Karpas-422 (cell line): ENCODE measurements at regions not wholly inside any gene's neighbourhood (a gene's known extent, or its start where the extent isn't known, plus 50 kb on each side); places are given as distances from the start of the nearest gene placed in this dataset.
"Not testable (repeated sequence)": the region's sequence is repeated elsewhere in the genome, so short reads cannot be mapped to it uniquely, and the experiment has no call there.

Experiments used
- DNase-seq: peaks from one replicate; pipeline ENCODE4 v3.0.0-alpha.2; 2015
- H2AFZ ChIP-seq: fragments of 200-600 bp; sonication (generic); 2 replicates; pipeline ENCODE4 v1.6.1; 2014; ENCODE audit warnings: antibody characterized with exemption, low read length, mixed read lengths
- H3K27ac ChIP-seq: fragments of 200-600 bp; sonication (generic); 2 replicates; pipeline ENCODE4 v1.5.1; 2014; ENCODE audit warnings: mild to moderate bottlenecking, low read length, moderate library complexity
- H3K27me3 ChIP-seq: fragments of 200-600 bp; sonication (generic); 2 replicates; pipeline ENCODE4 v1.6.1; 2014; ENCODE audit warnings: low read length, mixed read lengths
- H3K36me3 ChIP-seq: fragments of 200-600 bp; sonication (generic); 2 replicates; pipeline ENCODE4 v1.6.1; 2014; ENCODE audit warnings: low read length, mixed read lengths; ENCODE audit not compliant: insufficient read depth
- H3K4me1 ChIP-seq: fragments of 200-600 bp; sonication (generic); 2 replicates; pipeline ENCODE4 v1.6.1; 2014; ENCODE audit warnings: mild to moderate bottlenecking, low read length, mixed read lengths
- H3K4me2 ChIP-seq: fragments of 200-600 bp; sonication (generic); 2 replicates; pipeline ENCODE4 v1.6.1; 2014; ENCODE audit warnings: low read length, low read depth, mild to moderate bottlenecking; ENCODE audit not compliant: poor library complexity, severe bottlenecking
- H3K4me3 ChIP-seq: fragments of 200-600 bp; sonication (generic); 2 replicates; pipeline ENCODE4 v1.5.1; 2014; ENCODE audit warnings: mild to moderate bottlenecking, antibody characterized with exemption, low read length, mixed read lengths
- H3K79me2 ChIP-seq: fragments of 200-600 bp; sonication (generic); 2 replicates; pipeline ENCODE4 v1.6.1; 2014; ENCODE audit warnings: mild to moderate bottlenecking, low read length, mixed read lengths
- H3K9ac ChIP-seq: fragments of 200-600 bp; sonication (generic); 2 replicates; pipeline ENCODE4 v1.6.0; 2014; ENCODE audit warnings: low read length
- H3K9me2 ChIP-seq: fragments of 200-600 bp; sonication (generic), shearing (Covaris generic); replicated peaks from 2 replicates; pipeline ENCODE4 v1.6.0; 2014; ENCODE audit warnings: mild to moderate bottlenecking, low read length, moderate library complexity; ENCODE audit not compliant: insufficient read depth
- H3K9me3 ChIP-seq: fragments of 300-700, 200-600 bp; sonication (generic); 2 replicates; pipeline ENCODE4 v1.6.1; 2014; ENCODE audit warnings: low read length, mixed read lengths
- H4K20me1 ChIP-seq: fragments of 200-600 bp; sonication (generic); 2 replicates; pipeline ENCODE4 v1.6.1; 2014; ENCODE audit warnings: mild to moderate bottlenecking, antibody characterized with exemption, low read length, low read depth; ENCODE audit not compliant: insufficient read depth

DNA sequence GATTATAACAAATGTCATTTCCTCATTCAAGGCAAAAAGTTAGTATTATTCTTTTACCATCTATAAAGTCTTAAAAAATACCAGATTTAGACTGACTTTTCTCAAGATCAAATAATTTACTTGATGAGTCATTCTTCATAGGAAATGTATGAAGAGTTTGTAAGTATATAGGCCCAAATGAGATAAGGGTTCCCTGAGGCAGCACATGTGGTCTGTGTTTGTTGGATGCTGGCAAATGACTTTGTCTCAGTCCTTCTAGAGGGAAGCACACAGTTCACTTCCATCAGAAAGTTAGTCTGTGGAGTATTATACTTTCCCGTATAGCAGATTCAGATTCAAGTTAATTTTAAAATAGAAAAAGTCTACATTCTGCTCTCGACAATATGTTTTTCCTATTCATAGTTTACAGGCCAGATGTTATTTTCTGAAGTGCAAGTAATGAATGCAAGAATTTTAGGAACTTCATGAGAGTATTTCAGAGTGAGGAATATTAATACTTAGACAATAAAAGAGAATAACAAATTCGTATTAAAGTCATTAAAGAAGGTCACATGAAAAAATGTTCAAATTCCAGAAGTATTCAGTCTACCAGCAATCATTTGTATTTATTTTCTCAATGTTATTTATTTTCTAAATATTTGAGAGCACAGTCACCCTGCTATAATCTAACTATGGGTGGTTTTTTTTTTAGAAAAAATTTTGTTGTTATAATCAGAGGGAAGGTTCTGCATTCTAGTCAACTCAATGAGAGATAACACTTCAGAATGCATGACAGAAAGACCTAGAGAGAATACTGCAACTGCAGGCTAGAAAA, 601.8 kb upstream of the ZFP42 start:
- Histone ChIP-seq H3K27ac (no peak overlapping the region), H3K4me1 (no peaks in the 10 kb centered on the region), H3K4me2 (no peak overlapping the region), H4K20me1 (no peaks in the 10 kb centered on the region), H3K9me2 (no peaks in the 10 kb centered on the region), H3K27me3 (no peaks in the 10 kb centered on the region), H3K9me3 (no peaks in the 10 kb centered on the region), H3K4me3 (no peak overlapping the region), H3K36me3 (no peaks in the 10 kb centered on the region), H2AFZ (no peak overlapping the region), H3K9ac (no peak overlapping the region), H3K79me2 (no peaks in the 10 kb centered on the region)
- DNase-seq = no peak

DNA sequence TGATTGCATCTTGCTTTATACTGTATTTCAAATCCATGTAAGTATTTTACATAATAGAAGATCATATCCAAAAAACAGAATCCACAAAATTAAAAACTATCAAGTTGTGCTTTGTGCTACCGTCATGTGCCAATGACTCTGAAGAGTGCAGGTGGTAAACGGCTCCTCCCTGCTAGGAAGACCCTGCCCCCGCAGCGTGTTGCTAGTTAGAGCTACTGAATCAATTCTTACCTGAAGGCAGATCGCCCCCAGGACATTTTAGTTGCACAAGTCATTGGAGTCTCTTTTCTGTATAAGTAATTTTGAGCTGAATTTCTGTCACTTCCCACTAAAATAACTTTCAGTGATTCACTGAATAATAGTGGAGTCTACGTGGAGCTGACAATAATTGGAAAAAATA, 599.5 kb upstream of the ZFP42 start:
- no peaks in the 10 kb centered on the region for H3K79me2 ChIP-seq
- H3K4me2 ChIP-seq = no peak overlapping the region
- H3K4me3 ChIP-seq = no peak overlapping the region
- H2AFZ ChIP-seq = no peak overlapping the region
- no peak overlapping the region for H3K27ac ChIP-seq
- H4K20me1 ChIP-seq = no peaks in the 10 kb centered on the region
- DNase-seq = no peak
- H3K9me2 ChIP-seq = no peaks in the 10 kb centered on the region
- H3K36me3 ChIP-seq = no peaks in the 10 kb centered on the region
- no peaks in the 10 kb centered on the region for H3K27me3 ChIP-seq
- no peaks in the 10 kb centered on the region for H3K9me3 ChIP-seq
- no peaks in the 10 kb centered on the region for H3K4me1 ChIP-seq
- no peak overlapping the region for H3K9ac ChIP-seq

DNA sequence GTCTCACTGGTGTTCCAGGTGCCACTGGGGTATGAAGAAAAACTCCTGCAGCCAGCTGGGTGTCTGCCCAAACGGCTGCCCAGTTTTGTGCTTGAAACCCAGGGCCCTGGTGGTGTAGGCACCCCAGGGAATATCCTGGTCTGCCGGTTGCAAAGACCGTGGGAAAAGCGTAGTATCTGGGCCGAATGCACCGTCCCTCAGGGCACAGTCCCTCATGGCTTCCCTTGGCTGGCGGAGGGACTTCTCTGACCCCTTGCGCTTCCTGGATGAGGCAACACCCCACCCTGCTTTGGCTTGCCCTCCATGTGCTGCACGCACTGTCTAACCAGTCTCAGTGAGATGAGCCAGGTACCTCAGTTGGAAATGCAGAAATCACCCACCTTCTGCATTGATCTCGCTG, 587.1 kb upstream of the ZFP42 start:
- H3K27me3 ChIP-seq, H3K79me2 ChIP-seq, H3K9me3 ChIP-seq, H3K4me3 ChIP-seq, H3K9me2 ChIP-seq, DNase-seq, H4K20me1 ChIP-seq, H3K36me3 ChIP-seq, H3K4me1 ChIP-seq, H3K27ac ChIP-seq, H3K9ac ChIP-seq, H3K4me2 ChIP-seq, H2AFZ ChIP-seq: not testable (repeated sequence)

DNA sequence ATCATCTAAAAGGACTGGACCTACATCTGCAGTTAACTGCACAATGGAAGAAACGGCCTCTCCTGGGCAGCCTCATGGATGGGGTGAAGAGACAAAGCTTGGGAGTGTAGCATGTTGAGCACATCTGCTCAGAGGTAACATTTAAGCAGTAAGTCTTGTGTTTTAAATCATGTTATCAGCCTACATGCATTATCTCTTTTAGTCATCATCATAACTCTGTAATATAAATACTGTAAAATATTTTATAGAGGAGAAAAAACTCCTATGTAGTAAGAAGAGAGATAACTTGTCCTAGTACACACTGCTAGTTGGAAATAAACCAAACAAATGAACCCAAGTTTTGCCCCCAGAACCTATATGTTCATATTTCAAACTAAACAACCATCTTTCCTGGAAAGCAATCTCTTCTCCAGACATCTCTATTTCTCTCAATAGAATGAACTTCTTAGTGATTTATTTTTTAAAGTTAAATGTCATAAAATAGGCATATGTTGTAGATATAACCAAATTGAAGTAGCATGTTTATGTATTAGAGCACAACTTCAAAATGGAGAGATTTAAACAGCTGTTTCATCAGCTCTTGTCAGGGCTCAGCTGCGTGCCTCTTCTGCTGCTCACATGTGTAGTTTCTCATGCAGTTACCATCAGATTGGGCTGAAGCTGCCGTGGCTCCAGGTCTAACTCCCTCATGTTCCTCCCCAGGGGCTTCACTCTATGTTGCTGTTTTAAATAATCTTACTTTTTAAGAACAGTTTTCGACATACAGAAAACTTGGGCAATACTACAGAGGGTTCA, 581.8 kb upstream of the ZFP42 start:
- Histone ChIP-seq H3K9ac (no peak overlapping the region), H4K20me1 (no peaks in the 10 kb centered on the region), H3K36me3 (no peaks in the 10 kb centered on the region), H3K4me3 (no peak overlapping the region), H3K9me2 (no peaks in the 10 kb centered on the region), H3K9me3 (no peaks in the 10 kb centered on the region), H3K27me3 (no peaks in the 10 kb centered on the region), H2AFZ (no peak overlapping the region), H3K27ac (no peak overlapping the region), H3K4me1 (no peaks in the 10 kb centered on the region), H3K79me2 (no peaks in the 10 kb centered on the region), H3K4me2 (no peak overlapping the region)
- DNase-seq = no peak

DNA sequence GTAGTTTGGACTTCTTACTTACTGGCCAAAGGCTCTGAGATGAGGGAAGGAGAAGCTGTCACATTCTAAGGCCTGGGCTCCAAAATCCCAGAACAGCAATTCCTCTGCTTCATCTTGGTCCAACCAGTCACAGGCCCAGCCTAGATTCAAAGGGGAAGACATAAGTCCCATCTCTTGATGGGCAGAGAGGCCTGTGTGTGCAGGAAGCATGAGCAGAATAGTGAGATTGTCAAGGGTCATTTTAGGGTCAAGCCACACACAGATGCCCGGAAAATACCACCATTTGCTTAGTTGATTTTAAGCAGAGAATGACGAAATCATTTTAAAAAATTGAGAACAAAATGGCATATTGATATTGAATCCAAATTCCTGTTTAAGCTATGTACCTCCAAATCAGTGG, 580.9 kb upstream of the ZFP42 start:
- no peaks in the 10 kb centered on the region for H3K36me3 ChIP-seq
- no peaks in the 10 kb centered on the region for H3K9me2 ChIP-seq
- H3K27me3 ChIP-seq = no peaks in the 10 kb centered on the region
- no peak overlapping the region for H3K4me2 ChIP-seq
- no peak for DNase-seq
- no peak overlapping the region for H2AFZ ChIP-seq
- no peak overlapping the region for H3K27ac ChIP-seq
- no peak overlapping the region for H3K4me3 ChIP-seq
- H4K20me1 ChIP-seq = no peaks in the 10 kb centered on the region
- no peaks in the 10 kb centered on the region for H3K9me3 ChIP-seq
- H3K9ac ChIP-seq = no peak overlapping the region
- H3K4me1 ChIP-seq = no peaks in the 10 kb centered on the region
- H3K79me2 ChIP-seq = no peaks in the 10 kb centered on the region

DNA sequence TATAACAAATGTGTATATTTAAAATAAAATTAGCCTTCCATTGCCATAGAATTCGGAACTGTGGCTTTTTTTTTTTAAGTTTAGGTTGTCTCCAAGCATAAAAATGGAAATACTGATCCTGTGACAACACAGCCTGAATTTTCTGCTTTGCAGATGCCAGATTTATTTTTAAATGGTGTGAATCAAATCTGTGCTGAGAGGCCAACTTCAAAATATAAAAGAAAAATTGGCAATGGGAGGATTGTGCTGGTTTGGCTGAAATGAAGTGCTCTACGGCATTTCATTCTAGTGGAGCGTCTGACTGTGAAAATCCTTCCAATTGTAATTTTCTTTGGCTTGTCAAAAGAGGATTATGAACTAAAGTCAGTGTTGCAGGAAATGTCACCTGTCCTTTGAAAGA, 580.3 kb upstream of the ZFP42 start:
- no peak overlapping the region for H3K9ac ChIP-seq
- no peak overlapping the region for H3K4me3 ChIP-seq
- H3K36me3 ChIP-seq = no peaks in the 10 kb centered on the region
- DNase-seq = no peak
- H3K79me2 ChIP-seq = no peaks in the 10 kb centered on the region
- no peaks in the 10 kb centered on the region for H4K20me1 ChIP-seq
- no peaks in the 10 kb centered on the region for H3K27me3 ChIP-seq
- H3K4me2 ChIP-seq = no peak overlapping the region
- H3K27ac ChIP-seq = no peak overlapping the region
- no peaks in the 10 kb centered on the region for H3K4me1 ChIP-seq
- no peak overlapping the region for H2AFZ ChIP-seq
- no peaks in the 10 kb centered on the region for H3K9me3 ChIP-seq
- H3K9me2 ChIP-seq = no peaks in the 10 kb centered on the region

DNA sequence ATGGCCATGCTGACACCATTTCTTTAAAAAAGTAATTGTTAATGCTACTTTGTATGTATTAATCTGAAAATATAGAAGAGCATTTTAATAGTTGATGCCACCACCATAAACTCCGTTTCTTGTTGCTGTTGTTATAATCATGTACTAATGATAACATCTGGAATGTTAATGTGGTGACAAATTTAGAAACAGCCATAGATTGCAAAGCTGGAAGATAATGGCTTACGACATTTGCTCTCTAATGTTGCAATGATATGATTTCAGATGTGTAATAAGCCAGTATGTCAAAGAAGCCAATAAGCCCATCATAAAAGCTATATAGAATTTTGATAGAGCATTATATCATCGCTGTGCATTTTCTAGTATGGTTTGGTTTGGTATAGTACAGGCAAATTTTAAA, 579.4 kb upstream of the ZFP42 start:
- Histone ChIP-seq H3K27me3 (no peaks in the 10 kb centered on the region), H3K9ac (no peak overlapping the region), H3K27ac (no peak overlapping the region), H3K36me3 (no peaks in the 10 kb centered on the region), H3K4me1 (no peaks in the 10 kb centered on the region), H3K4me2 (no peak overlapping the region), H2AFZ (no peak overlapping the region), H3K9me3 (no peaks in the 10 kb centered on the region), H3K4me3 (no peak overlapping the region), H4K20me1 (no peaks in the 10 kb centered on the region), H3K9me2 (no peaks in the 10 kb centered on the region), H3K79me2 (no peaks in the 10 kb centered on the region)
- no peak for DNase-seq

DNA sequence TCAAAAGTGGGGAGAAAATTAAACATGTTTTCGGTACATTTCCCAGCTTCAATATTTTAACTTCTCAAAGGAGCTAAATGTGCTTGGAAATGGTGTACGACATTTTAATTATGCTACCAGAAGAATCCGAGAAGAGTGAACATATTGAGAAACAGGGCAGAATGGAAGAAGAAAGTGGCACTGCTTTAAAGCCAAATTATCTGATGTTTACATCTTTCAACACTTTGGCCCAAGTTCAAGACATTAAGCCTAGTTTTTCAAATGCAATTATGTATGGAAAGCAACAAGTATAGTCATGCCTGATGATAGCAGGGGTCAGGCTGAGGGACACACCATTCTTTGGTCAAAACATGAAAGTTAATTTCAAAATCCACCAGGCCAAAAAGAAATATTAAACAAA, 577.9 kb upstream of the ZFP42 start:
- H3K4me1 ChIP-seq = no peaks in the 10 kb centered on the region
- no peak for DNase-seq
- no peak overlapping the region for H3K4me3 ChIP-seq
- H4K20me1 ChIP-seq = no peaks in the 10 kb centered on the region
- no peaks in the 10 kb centered on the region for H3K36me3 ChIP-seq
- no peak overlapping the region for H2AFZ ChIP-seq
- H3K27ac ChIP-seq = no peak overlapping the region
- H3K9me3 ChIP-seq = no peaks in the 10 kb centered on the region
- no peak overlapping the region for H3K4me2 ChIP-seq
- no peaks in the 10 kb centered on the region for H3K79me2 ChIP-seq
- H3K9me2 ChIP-seq = no peaks in the 10 kb centered on the region
- no peak overlapping the region for H3K9ac ChIP-seq
- H3K27me3 ChIP-seq = no peaks in the 10 kb centered on the region
